Endothelial cell of umbilical vein (primary cell): ENCODE measurements at regions not wholly inside any gene's neighbourhood (a gene's known extent, or its start where the extent isn't known, plus 50 kb on each side); places are given as distances from the start of the nearest gene placed in this dataset.

Experiments used
- CTCF ChIP-seq, 2 donors: IDR thresholded peaks; 1 replicate in 1 of 2; 2 replicates in 1 of 2; pipeline ENCODE4 v1.5.1; 2011; ENCODE audit warnings: low read length in 2 of 2, mild to moderate bottlenecking in 2 of 2, moderate library complexity in 2 of 2, control low read depth in 1 of 2, inconsistent platforms in 1 of 2, low read depth in 1 of 2; ENCODE audit not compliant: insufficient read depth in 1 of 2; ENCODE audit errors: extremely low read depth in 1 of 2
- EZH2 ChIP-seq: IDR thresholded peaks from 2 replicates; pipeline ENCODE4 v1.6.1; 2012; ENCODE audit warnings: borderline replicate concordance, low read depth, mild to moderate bottlenecking, moderate library complexity, low read length, inconsistent platforms; ENCODE audit not compliant: severe bottlenecking
- FOS ChIP-seq: IDR thresholded peaks from 2 replicates; pipeline ENCODE4 v1.6.1; 2011; ENCODE audit warnings: mild to moderate bottlenecking, low read length, moderate library complexity, borderline replicate concordance; ENCODE audit not compliant: insufficient read depth
- GATA2 ChIP-seq: IDR thresholded peaks from 2 replicates; pipeline ENCODE4 v1.7.0; 2011; ENCODE audit warnings: low read depth, mild to moderate bottlenecking, moderate library complexity, mixed read lengths, low read length; ENCODE audit not compliant: insufficient read length, insufficient read depth
- JUN ChIP-seq: IDR thresholded peaks from 2 replicates; pipeline ENCODE4 v1.6.1; 2011; ENCODE audit warnings: borderline replicate concordance, low read depth; ENCODE audit not compliant: insufficient read length, insufficient read depth
- MAX ChIP-seq: IDR thresholded peaks from 2 replicates; pipeline ENCODE4 v1.6.1; 2011; ENCODE audit not compliant: insufficient read depth, insufficient read length
- MYC ChIP-seq: IDR thresholded peaks from one replicate; pipeline ENCODE4 v1.6.1; 2011; ENCODE audit warnings: mild to moderate bottlenecking, low read depth, low read length
- POLR2A ChIP-seq: IDR thresholded peaks from 2 replicates; pipeline ENCODE4 v1.6.1; 2012; ENCODE audit warnings: low read depth, mild to moderate bottlenecking, control low read depth, low read length
- POLR2AphosphoS5 ChIP-seq: IDR thresholded peaks from 2 replicates; pipeline ENCODE4 v1.6.1; 2012; ENCODE audit warnings: low read depth, mild to moderate bottlenecking, control low read depth, low read length, moderate library complexity; ENCODE audit not compliant: insufficient read depth

GRCh38 chr22:42208362-42208761, 62.1 kb downstream of the TCF20 start:
- TF ChIP-seq POLR2A (no peak), CTCF (IDR thresholded peaks at IDR 0.05; ENCODE audit: extremely low read depth in 1 of 2, insufficient read depth in 1 of 2, low read depth in 1 of 2, low read length in 2 of 2) (no peak), EZH2 (no peak), MAX (no peak), POLR2AphosphoS5 (no peak), MYC (no peak), JUN (no peak), FOS (no peak), GATA2 (no peak)
